ENCODE measurements at regions not wholly inside any gene's neighbourhood (a gene's known extent, or its start where the extent isn't known, plus 50 kb on each side); places are given as distances from the start of the nearest gene placed in this dataset.
"Not testable (repeated sequence)": the region's sequence is repeated elsewhere in the genome, so short reads cannot be mapped to it uniquely, and the experiment has no call there.

GRCh38 chr18:8882632-8883408 lies 177.5 kb downstream of the MTCL1 start:
- no peak for DNase-seq

DNA sequence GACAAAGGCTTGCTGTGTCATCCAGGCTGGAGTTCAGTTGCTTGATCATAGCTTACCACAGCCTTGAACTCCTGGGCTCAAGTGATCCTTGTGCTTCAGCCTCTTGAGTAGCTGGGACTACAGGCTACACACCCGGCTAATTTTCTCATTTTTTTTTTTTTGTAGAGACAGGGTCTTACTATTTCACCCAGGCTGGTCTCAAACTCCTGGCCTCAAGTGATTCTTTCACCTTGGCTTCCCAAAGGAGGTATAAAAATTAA lies 178.0 kb downstream of the MTCL1 start:
- no peak for DNase-seq

GRCh38 chr18:8887877-8888276 lies 182.5 kb downstream of the MTCL1 start:
- DNase-seq, result not testable (repeated sequence)

- no peak for DNase-seq
Measured at GRCh38 chr18:8889489-8889888, 184.1 kb downstream of the MTCL1 start.

DNA sequence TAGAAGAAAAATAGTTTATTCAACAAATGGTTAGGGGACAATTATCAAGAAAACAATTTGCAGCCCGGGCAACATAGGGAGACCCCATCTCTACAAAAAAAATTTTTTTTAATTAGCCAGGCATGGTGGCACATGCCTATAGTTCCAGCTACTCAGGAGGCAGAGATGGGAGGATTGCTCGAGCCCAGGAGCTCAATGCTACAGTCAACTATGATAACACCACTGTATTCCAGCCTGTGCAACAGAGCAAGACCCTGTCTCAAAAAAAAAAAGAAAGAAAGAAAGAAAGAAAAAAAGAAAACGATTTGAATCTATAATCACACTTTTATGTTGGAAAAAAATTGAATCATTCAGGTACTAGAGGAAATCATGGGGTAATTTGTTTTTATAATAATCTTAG lies 185.1 kb downstream of the MTCL1 start:
- DNase-seq, result not testable (repeated sequence)

DNA sequence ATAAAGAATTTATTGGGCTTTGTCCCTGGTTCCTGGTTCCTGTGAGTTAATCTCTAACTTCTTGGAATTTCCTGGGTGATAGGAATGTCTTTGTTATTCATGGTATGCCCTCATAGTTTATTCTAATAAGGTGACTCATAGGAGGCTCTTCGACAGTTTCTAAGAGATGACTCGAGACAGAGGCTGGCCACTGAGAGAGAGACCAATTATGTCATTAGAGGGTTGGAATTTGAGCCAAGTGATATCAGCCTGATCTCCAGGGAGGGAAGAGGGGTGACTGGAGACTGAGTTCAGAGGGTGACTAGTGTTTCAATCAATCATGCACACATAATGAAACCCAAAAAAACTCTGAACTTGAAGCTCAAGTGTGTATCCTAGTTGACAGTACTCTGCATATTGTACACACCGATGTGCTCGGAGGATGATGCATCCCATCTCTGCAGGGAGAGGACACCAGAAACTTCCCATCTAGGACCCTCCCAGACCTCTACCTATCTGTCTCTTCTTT lies 185.7 kb downstream of the MTCL1 start:
- DNase-seq, result no peak

DNA sequence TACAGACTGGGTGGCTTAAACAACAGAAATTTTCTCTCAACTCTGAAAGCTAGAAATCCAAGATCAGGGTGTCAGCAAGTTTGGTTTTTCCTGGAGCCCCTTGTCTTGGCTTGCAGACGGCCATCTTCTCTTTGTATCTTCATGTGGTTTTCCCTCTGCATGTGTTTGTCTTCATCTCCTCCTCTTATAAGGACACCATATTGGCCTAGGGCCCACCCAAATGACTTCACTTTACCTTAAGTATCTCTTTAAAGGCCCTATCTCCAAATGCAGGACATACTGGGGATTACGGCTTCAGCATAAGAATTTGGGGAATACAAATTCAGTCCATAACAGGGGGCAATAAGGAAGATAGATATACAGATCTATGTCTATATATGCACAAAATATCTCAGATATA lies 187.9 kb downstream of the MTCL1 start:
- no peak for DNase-seq

GRCh38 chr18:8893628-8894231 lies 188.4 kb downstream of the MTCL1 start:
- no peak for DNase-seq

- DNase-seq, result no peak
Measured at GRCh38 chr18:8894823-8895222, 189.5 kb downstream of the MTCL1 start.

DNA sequence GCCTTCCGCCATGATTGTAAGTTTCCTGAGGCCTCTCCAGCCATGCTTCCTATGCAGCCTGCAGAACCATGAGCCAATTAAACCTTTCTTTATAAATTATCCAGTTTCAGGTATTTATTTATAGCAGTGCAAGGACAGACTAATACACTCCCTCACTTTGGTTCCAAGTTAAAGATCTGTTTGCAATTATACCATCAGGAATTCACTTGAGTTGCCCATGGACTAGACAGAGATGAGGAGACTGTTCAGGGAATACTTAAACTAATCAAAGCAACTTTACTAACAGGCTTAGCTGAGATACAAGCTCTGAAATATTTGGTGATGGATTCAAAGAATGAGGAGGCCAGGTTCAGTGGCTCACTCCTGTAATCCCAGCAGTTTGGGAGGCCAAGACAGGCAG lies 190.0 kb downstream of the MTCL1 start:
- no peak for DNase-seq

GRCh38 chr18:8895987-8896619 lies 190.7 kb downstream of the MTCL1 start:
- no peak for DNase-seq

DNA sequence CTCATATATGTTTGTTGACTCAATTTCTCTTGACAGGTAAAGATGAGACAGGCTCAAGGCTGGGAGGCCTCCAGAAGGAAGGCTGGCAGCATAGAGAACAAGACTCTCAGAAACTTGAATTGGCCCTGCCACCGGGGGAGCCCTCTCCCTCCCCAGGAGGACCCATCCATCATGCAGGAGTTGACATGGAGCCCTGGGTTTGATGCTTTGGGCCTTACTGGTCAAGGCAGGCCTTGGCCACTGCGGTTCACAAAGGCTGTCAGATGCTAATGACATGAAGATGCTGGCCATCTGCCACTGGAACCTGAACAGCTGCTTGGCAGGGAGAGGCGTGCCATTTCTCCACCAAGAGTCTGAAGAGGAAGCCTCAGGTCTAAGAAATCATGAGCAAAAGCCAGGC lies 193.6 kb downstream of the MTCL1 start:
- no peak for DNase-seq

DNA sequence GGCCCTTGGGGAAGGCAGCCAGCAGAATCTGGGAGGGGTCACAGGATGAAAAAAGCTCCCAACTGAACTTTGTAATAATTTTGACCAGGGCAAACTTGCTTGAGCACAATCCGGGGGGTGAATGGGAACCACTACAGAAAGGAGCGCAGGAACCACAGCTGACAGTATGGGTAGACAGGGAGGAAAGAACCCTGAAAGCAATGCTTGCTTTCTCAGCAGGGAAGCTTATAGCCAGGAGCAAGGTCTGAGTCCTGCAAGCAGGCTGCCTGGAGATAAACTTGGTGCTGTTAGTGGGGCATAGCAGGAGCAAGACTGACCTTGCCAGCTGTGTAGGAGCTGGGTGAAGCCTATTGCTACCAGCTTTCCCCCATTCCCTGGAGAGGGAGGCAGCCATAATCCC lies 195.2 kb downstream of the MTCL1 start:
- DNase-seq, result no peak

DNA sequence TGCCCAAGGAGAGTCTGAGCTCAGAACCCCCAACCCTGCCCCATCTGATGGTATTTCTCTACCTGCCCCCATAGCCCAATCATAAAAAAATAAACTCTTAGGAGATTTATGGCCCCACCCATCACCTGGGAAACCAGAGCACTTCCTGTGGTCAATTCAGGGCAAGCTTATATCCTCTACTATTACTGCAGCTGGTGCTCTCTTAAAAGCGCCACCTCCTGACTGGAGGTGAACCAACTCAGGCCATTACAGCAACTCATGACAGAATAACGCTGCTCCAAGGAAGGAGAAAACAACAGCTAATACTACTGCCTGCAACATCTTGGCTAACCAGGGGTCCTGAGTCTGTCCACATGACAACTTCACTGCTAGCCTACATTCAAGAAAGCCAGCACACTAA lies 195.7 kb downstream of the MTCL1 start:
- no peak for DNase-seq

- no peak for DNase-seq
Measured at GRCh38 chr18:8904316-8904715, 198.2 kb upstream of the NDUFV2 start.

GRCh38 chr18:8908792-8909510 lies 193.5 kb upstream of the NDUFV2 start:
- no peak for DNase-seq

DNA sequence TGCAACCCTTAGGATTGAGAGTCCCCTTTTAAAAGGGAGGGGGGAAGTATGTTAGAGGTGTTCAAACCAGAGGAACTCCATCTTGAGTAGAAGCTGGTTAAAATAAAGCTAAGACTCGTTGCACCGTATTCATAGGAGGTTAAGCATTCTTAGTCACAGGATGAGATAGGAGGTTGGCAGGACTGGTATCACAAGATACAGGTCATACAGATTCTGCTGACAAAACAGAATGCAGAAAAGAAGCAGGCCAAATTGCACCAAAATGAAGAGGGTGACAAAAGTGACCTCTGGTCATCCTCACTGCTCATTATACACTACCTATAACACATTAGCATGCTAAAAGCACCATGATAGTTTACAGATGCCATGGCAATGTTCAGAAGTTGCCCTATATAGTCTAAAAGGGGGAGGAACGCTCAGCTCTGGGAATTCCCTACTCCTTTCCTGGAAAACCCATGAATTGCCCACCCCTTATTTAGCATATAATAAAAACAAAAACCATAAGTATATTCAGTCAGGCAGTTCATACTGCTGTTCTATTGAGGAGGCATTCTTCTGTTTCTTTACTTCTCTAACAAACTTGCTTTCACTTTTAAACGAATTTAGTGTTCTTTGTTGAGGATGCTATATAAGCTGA lies 192.2 kb upstream of the NDUFV2 start:
- no peak for DNase-seq

DNA sequence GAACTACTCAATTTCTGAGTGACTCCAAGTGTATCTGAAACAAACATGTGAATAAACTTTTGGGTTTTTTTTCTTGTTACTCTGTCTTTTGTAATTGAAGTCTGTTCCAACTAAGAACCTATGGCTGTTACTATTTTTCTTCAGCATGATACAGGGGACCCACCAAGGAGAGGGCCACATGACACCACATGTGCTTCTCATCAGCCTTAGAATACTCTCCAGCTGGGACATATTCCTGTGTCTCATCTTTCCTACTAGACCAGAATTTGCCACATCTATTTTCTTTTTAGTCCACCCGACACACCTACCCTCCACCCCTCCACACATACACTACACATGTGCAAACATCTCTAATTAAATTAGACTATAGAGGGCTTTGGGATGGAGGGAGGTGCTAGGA lies 191.7 kb upstream of the NDUFV2 start:
- no peak for DNase-seq

GRCh38 chr18:8911408-8912340 lies 190.8 kb upstream of the NDUFV2 start:
- no peak for DNase-seq

GRCh38 chr18:8912348-8913326 lies 189.9 kb upstream of the NDUFV2 start:
- DNase-seq, result no peak

Measured in NCI-H526 treated with DMSO at 0.1 percent for 48 hours (cell line).